ENCODE measurements at regions not wholly inside any gene's neighbourhood (a gene's known extent, or its start where the extent isn't known, plus 50 kb on each side); places are given as distances from the start of the nearest gene placed in this dataset.

DNA sequence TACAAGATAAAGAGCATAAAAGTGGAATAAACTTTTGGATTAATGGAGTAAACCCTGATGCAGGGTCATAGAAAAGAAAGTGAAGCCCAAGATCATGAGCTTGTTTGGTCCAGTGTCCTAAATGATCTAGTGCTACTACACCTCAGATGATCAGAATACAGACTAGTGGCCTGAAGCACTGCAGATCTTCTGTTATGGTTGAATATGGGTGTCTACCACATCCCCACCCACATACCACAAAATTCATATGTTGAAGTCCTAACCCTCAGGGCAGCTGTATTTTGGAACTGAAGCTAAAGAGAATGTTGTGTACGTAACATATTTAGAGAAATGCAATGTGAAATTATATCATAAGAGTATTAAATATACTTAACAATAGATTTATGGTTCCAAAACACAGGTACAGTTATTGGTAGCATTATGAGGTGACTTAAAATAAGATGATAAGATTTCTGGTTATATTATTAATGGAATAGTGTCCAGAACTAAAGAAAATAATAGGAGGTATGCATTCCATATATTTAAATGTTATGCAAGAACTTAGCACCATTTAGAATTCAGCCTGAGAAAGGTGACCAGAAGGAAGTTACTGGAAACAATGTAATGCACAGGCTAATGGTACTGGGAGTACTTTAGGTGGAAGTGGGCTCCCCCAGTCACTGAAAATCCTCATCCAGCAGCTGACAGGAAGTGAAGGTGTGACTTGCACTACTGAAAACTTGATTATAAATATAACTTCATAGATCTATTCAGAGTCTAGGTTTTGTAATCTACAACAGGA is 1155.1 kb downstream of the TAF11L14 start:
- no peak for TF ChIP-seq POLR2A (IDR thresholded peaks at IDR 0.05)
- TF ChIP-seq, protein P1, sequence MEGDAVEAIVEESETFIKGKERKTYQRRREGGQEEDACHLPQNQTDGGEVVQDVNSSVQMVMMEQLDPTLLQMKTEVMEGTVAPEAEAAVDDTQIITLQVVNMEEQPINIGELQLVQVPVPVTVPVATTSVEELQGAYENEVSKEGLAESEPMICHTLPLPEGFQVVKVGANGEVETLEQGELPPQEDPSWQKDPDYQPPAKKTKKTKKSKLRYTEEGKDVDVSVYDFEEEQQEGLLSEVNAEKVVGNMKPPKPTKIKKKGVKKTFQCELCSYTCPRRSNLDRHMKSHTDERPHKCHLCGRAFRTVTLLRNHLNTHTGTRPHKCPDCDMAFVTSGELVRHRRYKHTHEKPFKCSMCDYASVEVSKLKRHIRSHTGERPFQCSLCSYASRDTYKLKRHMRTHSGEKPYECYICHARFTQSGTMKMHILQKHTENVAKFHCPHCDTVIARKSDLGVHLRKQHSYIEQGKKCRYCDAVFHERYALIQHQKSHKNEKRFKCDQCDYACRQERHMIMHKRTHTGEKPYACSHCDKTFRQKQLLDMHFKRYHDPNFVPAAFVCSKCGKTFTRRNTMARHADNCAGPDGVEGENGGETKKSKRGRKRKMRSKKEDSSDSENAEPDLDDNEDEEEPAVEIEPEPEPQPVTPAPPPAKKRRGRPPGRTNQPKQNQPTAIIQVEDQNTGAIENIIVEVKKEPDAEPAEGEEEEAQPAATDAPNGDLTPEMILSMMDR (IDR thresholded peaks at IDR 0.05), result no peak

Data from body of pancreas (tissue), 4 donors.